Calu3 (cell line): ENCODE measurements at regions not wholly inside any gene's neighbourhood (a gene's known extent, or its start where the extent isn't known, plus 50 kb on each side); places are given as distances from the start of the nearest gene placed in this dataset.

Experiments
- BruUV-seq: library from RNA; stranded (reverse); fragments of 400-500 nt; replicated peaks from 2 replicates; lab custom pipeline; 2021; lab: Mats Ljungman, UMichigan
- CTCF ChIA-PET: fragments of 300-600 bp; sonication (Branson Sonifier 250); formaldehyde crosslinking; loops from one replicate; lab custom pipeline; 2022; ENCODE audit warnings: antibody characterized with exemption; lab: Charles Lee
- DNase-seq: peaks from one replicate; pipeline ENCODE4 v3.0.0; 2022
- H3K27ac Mint-ChIP-seq: one replicate; pipeline ENCODE4 v1.8.0; 2022; ENCODE audit warnings: mixed read lengths; ENCODE audit not compliant: unreplicated experiment
- H3K27me3 Mint-ChIP-seq: one replicate; pipeline ENCODE4 v1.8.0; 2022; ENCODE audit warnings: mixed read lengths; ENCODE audit not compliant: unreplicated experiment
- H3K36me3 Mint-ChIP-seq: one replicate; pipeline ENCODE4 v1.8.0; 2022; ENCODE audit warnings: mild to moderate bottlenecking, moderate library complexity, mixed read lengths; ENCODE audit not compliant: insufficient read depth, unreplicated experiment
- H3K4me1 Mint-ChIP-seq: one replicate; pipeline ENCODE4 v1.8.0; 2022; ENCODE audit warnings: mild to moderate bottlenecking, low read depth, mixed read lengths; ENCODE audit not compliant: unreplicated experiment
- H3K4me3 Mint-ChIP-seq: one replicate; pipeline ENCODE4 v1.8.0; 2022; ENCODE audit warnings: mild to moderate bottlenecking, low read depth, moderate library complexity, mixed read lengths; ENCODE audit not compliant: unreplicated experiment
- H3K9me3 Mint-ChIP-seq: one replicate; pipeline ENCODE4 v1.8.0; 2022; ENCODE audit warnings: low read depth, mixed read lengths; ENCODE audit not compliant: unreplicated experiment
- intact Hi-C: fragments of 100-400 bp; cut with micrococcal nuclease; formaldehyde crosslinking; loops from one replicate; pipeline ENCODE4 v1.10.0; 2022; ENCODE audit not compliant: unreplicated experiment
- TF ChIP-seq, protein P1 (sequence below): fragments of 200-600 bp; IDR thresholded peaks from one replicate; pipeline ENCODE4 v1.8.0; 2022; ENCODE audit warnings: antibody characterized with exemption; ENCODE audit not compliant: unreplicated experiment

DNA sequence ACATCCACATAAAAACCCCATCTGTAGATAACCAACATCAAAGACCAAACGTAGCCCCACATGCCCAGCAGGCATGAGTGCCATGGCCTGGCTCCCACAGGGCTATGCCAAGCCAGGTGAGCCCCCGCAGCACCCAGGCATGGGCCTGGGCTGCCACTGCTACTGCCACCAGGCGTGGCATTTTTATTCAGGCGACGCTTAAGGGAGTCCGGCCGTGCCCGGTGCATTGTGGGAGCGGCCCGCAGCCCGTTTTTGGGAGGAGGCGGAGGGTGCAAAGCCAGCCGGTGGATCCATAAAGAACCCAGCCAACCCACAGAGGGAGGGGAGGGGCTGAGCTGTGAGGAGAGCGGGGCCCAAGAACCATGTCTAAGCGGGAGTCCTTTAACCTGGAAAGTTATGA, 83.6 kb downstream of the XIST start:
- no peaks in the 10 kb centered on the region for H3K4me1 Mint-ChIP-seq
- intact Hi-C loops: no loop called here
- H3K4me3 Mint-ChIP-seq: no peak overlapping the region
- H3K27me3 Mint-ChIP-seq: peaks cover 13% of the 10 kb centered on the region
- no peak for DNase-seq
- TF ChIP-seq, protein P1, sequence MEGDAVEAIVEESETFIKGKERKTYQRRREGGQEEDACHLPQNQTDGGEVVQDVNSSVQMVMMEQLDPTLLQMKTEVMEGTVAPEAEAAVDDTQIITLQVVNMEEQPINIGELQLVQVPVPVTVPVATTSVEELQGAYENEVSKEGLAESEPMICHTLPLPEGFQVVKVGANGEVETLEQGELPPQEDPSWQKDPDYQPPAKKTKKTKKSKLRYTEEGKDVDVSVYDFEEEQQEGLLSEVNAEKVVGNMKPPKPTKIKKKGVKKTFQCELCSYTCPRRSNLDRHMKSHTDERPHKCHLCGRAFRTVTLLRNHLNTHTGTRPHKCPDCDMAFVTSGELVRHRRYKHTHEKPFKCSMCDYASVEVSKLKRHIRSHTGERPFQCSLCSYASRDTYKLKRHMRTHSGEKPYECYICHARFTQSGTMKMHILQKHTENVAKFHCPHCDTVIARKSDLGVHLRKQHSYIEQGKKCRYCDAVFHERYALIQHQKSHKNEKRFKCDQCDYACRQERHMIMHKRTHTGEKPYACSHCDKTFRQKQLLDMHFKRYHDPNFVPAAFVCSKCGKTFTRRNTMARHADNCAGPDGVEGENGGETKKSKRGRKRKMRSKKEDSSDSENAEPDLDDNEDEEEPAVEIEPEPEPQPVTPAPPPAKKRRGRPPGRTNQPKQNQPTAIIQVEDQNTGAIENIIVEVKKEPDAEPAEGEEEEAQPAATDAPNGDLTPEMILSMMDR: no peak
- no peak overlapping the region for H3K27ac Mint-ChIP-seq
- no peaks in the 10 kb centered on the region for H3K36me3 Mint-ChIP-seq
- H3K9me3 Mint-ChIP-seq: peaks cover 5% of the 10 kb centered on the region
- no TSS peak for BruUV-seq
- CTCF ChIA-PET: no interaction called here

DNA sequence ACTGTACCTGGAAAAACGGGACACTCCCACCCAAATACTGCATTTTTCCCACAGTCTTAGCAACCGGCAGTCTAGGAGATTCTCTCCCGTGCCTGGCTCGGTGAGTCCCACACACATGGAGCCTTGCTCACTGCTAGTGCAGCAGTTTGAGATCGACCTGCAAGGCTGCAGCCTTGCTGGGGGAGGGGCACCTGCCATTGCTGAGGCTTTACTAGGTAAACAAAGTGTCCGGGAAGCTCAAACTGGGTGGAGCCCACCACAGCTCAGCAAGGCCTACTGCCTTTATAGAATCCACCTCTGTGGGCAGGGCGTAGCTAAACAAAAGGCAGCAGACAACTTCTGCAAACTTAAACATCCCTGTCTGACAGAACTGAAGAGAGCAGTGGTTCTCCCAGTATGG, 84.4 kb downstream of the XIST start:
- no TSS peak for BruUV-seq
- Mint-ChIP-seq H3K4me1 (no peaks in the 10 kb centered on the region), H3K36me3 (no peaks in the 10 kb centered on the region), H3K9me3 (peaks cover 7% of the 10 kb centered on the region), H3K4me3 (no peak overlapping the region), H3K27me3 (peaks cover 13% of the 10 kb centered on the region), H3K27ac (no peak overlapping the region)
- intact Hi-C loops: no loop called here
- CTCF ChIA-PET: no interaction called here
- no peak for DNase-seq
- TF ChIP-seq, protein P1: no peak

DNA sequence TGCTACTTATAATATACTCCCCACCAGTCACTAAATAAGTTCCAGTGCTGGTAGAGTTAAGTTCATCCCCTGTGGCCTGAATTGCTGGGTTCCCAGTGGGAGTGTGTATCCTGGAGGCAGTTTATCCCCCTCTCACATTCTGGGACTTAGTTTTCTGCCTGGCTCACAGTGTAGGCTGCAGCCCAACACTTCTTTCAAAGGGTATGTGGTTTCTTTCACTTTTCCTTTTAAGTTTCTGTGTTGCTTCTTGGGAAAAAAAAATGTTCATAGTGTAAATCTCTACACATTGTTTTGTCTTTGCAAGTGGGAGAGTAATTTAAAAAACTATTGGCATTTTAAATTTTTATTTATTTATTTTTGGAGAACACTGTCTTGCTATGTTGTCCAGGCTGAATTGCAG, 85.5 kb downstream of the XIST start:
- TF ChIP-seq, protein P1: no peak
- intact Hi-C loops: no loop called here
- no peaks in the 10 kb centered on the region for H3K4me1 Mint-ChIP-seq
- peaks cover 7% of the 10 kb centered on the region for H3K9me3 Mint-ChIP-seq
- no TSS peak for BruUV-seq
- H3K36me3 Mint-ChIP-seq: no peaks in the 10 kb centered on the region
- no peak overlapping the region for H3K4me3 Mint-ChIP-seq
- CTCF ChIA-PET: no interaction called here
- H3K27me3 Mint-ChIP-seq: peaks cover 10% of the 10 kb centered on the region
- DNase-seq: no peak
- H3K27ac Mint-ChIP-seq: no peak overlapping the region

DNA sequence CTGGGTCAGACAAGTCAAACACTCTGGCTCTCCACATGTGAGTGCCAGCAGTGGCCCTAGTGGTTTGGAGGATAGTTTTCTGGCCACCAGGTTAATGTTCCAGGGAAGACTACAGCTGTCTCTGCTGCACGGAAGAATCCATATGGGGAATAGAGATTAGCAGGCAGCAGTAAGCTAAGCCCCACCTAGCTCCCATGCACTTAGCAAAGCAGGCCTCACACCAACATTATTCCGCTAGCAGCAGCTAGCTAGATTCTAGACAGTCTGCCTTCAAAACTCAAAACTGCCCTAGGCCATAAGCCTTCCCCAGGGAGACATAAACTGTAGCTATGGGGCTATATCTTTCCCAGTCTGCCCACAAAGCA, 86.1 kb downstream of the XIST start:
- CTCF ChIA-PET: no interaction called here
- Mint-ChIP-seq H3K9me3 (peaks cover 3% of the 10 kb centered on the region), H3K4me1 (no peaks in the 10 kb centered on the region), H3K27ac (no peak overlapping the region), H3K4me3 (no peak overlapping the region), H3K36me3 (no peaks in the 10 kb centered on the region), H3K27me3 (peaks cover 4% of the 10 kb centered on the region)
- TF ChIP-seq, protein P1: no peak
- intact Hi-C loops: no loop called here
- no peak for DNase-seq
- no TSS peak for BruUV-seq
